IMR-90 (cell line): ENCODE measurements at regions not wholly inside any gene's neighbourhood (a gene's known extent, or its start where the extent isn't known, plus 50 kb on each side); places are given as distances from the start of the nearest gene placed in this dataset.

Source experiments
- ATAC-seq: fragments of 200-7000 bp; cut with Tn5 transposase; 2 replicates; pipeline ENCODE4 v1.9.1; 2020; ENCODE audit warnings: low read depth, mild to moderate bottlenecking, moderate library complexity
- BruUV-seq: library from RNA; stranded (reverse); fragments of 400-500 nt; replicated peaks from 2 replicates; lab custom pipeline; 2021; lab: Mats Ljungman, UMichigan
- CTCF ChIA-PET: fragments of 300-600 bp; formaldehyde crosslinking; extraction: SDS; loops from one replicate; lab custom pipeline; 2021; ENCODE audit warnings: antibody characterized with exemption; lab: Yijun Ruan, JAX
- POLR2A ChIA-PET: fragments of 300-600 bp; sonication (Branson Sonifier 250); formaldehyde crosslinking; loops from one replicate; lab custom pipeline; 2022; ENCODE audit warnings: antibody characterized with exemption; ENCODE audit not compliant: unreplicated experiment; lab: Charles Lee
- DNase-seq: peaks from one replicate; pipeline ENCODE4 v3.0.0; 2013
- H2AFZ ChIP-seq: replicated peaks from 2 replicates; pipeline ENCODE3; 2013; ENCODE audit warnings: low read length, mild to moderate bottlenecking; ENCODE audit not compliant: poor library complexity
- H2AK5ac ChIP-seq: 2 replicates; pipeline ENCODE4 v1.6.1; 2013; ENCODE audit warnings: low read depth, low read length, inconsistent platforms
- H2AK9ac ChIP-seq: replicated peaks from 2 replicates; pipeline ENCODE3; 2013; ENCODE audit warnings: mild to moderate bottlenecking, low read depth, low read length, moderate library complexity; ENCODE audit not compliant: poor library complexity
- H2BK120ac ChIP-seq: 2 replicates; pipeline ENCODE4 v1.6.1; 2013; ENCODE audit warnings: low read depth, low read length, inconsistent platforms
- H2BK15ac ChIP-seq: 3 replicates; pipeline ENCODE4 v1.6.1; 2013; ENCODE audit warnings: low read depth, low read length, inconsistent platforms
- H2BK20ac ChIP-seq: 2 replicates; pipeline ENCODE4 v1.6.1; 2013; ENCODE audit warnings: low read depth, mild to moderate bottlenecking, inconsistent platforms, low read length, moderate library complexity
- H2BK5ac ChIP-seq: 2 replicates; pipeline ENCODE4 v1.6.1; 2013; ENCODE audit warnings: mild to moderate bottlenecking, low read depth, low read length, inconsistent platforms; ENCODE audit not compliant: poor library complexity, severe bottlenecking
- H3K14ac ChIP-seq: replicated peaks from 2 replicates; pipeline ENCODE4 v1.6.1; 2013; ENCODE audit warnings: low read depth, low read length, inconsistent platforms
- H3K18ac ChIP-seq: 2 replicates; pipeline ENCODE4 v1.6.1; 2013; ENCODE audit warnings: low read depth, low read length, control low read depth
- H3K23ac ChIP-seq: 2 replicates; pipeline ENCODE4 v1.6.1; 2013; ENCODE audit warnings: low read depth, low read length, inconsistent platforms
- H3K27ac ChIP-seq: 2 replicates; pipeline ENCODE4 v1.5.1; 2013; ENCODE audit warnings: mild to moderate bottlenecking, control low read depth, low read length; ENCODE audit not compliant: insufficient read depth
- H3K27me3 ChIP-seq: 2 replicates; pipeline ENCODE4 v1.6.1; 2013; ENCODE audit warnings: low read length; ENCODE audit not compliant: control insufficient read depth, insufficient read depth
- H3K36me3 ChIP-seq: 2 replicates; pipeline ENCODE4 v1.6.1; 2013; ENCODE audit warnings: low read length, mixed read lengths; ENCODE audit not compliant: control insufficient read depth, insufficient read depth
- H3K4ac ChIP-seq: 2 replicates; pipeline ENCODE4 v1.6.1; 2013; ENCODE audit warnings: low read depth, low read length, inconsistent platforms
- H3K4me1 ChIP-seq: 2 replicates; pipeline ENCODE4 v1.6.1; 2013; ENCODE audit warnings: low read length, mixed read lengths; ENCODE audit not compliant: control insufficient read depth, insufficient read depth
- H3K4me2 ChIP-seq: 2 replicates; pipeline ENCODE4 v1.6.1; 2013; ENCODE audit warnings: low read depth, mild to moderate bottlenecking, control low read depth, low read length, moderate library complexity
- H3K4me3 ChIP-seq: 2 replicates; pipeline ENCODE4 v1.5.1; 2013; ENCODE audit warnings: low read depth, mild to moderate bottlenecking, control low read depth, low read length, moderate library complexity; ENCODE audit not compliant: insufficient read depth
- H3K56ac ChIP-seq: 2 replicates; pipeline ENCODE4 v1.6.1; 2013; ENCODE audit warnings: low read length, inconsistent platforms; ENCODE audit not compliant: insufficient read depth; ENCODE audit errors: extremely low read depth
- H3K79me1 ChIP-seq, 2 experiments: 2 replicates each; pipeline ENCODE4 v1.6.1; 2013; ENCODE audit warnings: low read length in 2 of 2, inconsistent platforms in 1 of 2, low read depth in 1 of 2
- H3K9ac ChIP-seq: 2 replicates; pipeline ENCODE4 v1.6.1; 2013; ENCODE audit warnings: low read depth, low read length, control low read depth
- H3K9me1 ChIP-seq: 2 replicates; pipeline ENCODE4 v1.6.1; 2013; ENCODE audit warnings: low read length, inconsistent platforms; ENCODE audit not compliant: insufficient read depth
- H3K9me3 ChIP-seq: 2 replicates; pipeline ENCODE4 v1.6.1; 2013; ENCODE audit warnings: low read length; ENCODE audit not compliant: control insufficient read depth, insufficient read depth
- H4K20me1 ChIP-seq: 2 replicates; pipeline ENCODE4 v1.6.1; 2013; ENCODE audit warnings: low read length, inconsistent platforms; ENCODE audit not compliant: insufficient read depth
- H4K5ac ChIP-seq: 2 replicates; pipeline ENCODE4 v1.6.1; 2013; ENCODE audit warnings: mild to moderate bottlenecking, low read depth, low read length, control low read depth
- H4K8ac ChIP-seq, 2 experiments: 2 replicates each; pipeline ENCODE4 v1.6.1; 2013; ENCODE audit warnings: low read depth in 2 of 2, low read length in 2 of 2, control low read depth in 1 of 2, inconsistent platforms in 1 of 2
- H4K91ac ChIP-seq: 2 replicates; pipeline ENCODE4 v1.6.1; 2013; ENCODE audit warnings: low read depth, low read length, inconsistent platforms; ENCODE audit not compliant: insufficient read depth
- BHLHE40 ChIP-seq: fragments of 150-350 bp; IDR thresholded peaks from 2 replicates; pipeline ENCODE4 v1.6.1; 2016; ENCODE audit warnings: mild to moderate bottlenecking, low read depth, low read length
- CEBPB ChIP-seq: IDR thresholded peaks from 2 replicates; pipeline ENCODE4 v1.6.1; 2012; ENCODE audit warnings: low read depth, low read length, improper control_type of control experiment
- CHD1 ChIP-seq: IDR thresholded peaks from 2 replicates; pipeline ENCODE4 v1.6.1; 2012; ENCODE audit warnings: low read depth, low read length, improper control_type of control experiment
- ELK1 ChIP-seq: fragments of 150-350 bp; IDR thresholded peaks from 2 replicates; pipeline ENCODE4 v1.6.1; 2016; ENCODE audit warnings: low read depth, mild to moderate bottlenecking, low read length, moderate library complexity, borderline replicate concordance
- FOS ChIP-seq: fragments of 150-350 bp; IDR thresholded peaks from 2 replicates; pipeline ENCODE4 v1.6.1; 2016; ENCODE audit warnings: low read depth, low read length
- MAFK ChIP-seq: IDR thresholded peaks from 2 replicates; pipeline ENCODE4 v1.6.1; 2012; ENCODE audit warnings: low read depth, low read length, improper control_type of control experiment
- MAZ ChIP-seq: IDR thresholded peaks from 2 replicates; pipeline ENCODE4 v1.6.1; 2012; ENCODE audit warnings: low read depth, mild to moderate bottlenecking, low read length, improper control_type of control experiment, moderate library complexity, borderline replicate concordance
- MXI1 ChIP-seq: IDR thresholded peaks from 2 replicates; pipeline ENCODE4 v1.6.1; 2012; ENCODE audit warnings: low read depth, mild to moderate bottlenecking, low read length, moderate library complexity, borderline replicate concordance
- NFE2L2 ChIP-seq: fragments of 150-350 bp; IDR thresholded peaks from 2 replicates; pipeline ENCODE4 v1.6.1; 2016; ENCODE audit warnings: low read depth, mild to moderate bottlenecking, low read length
- POLR2A ChIP-seq: IDR thresholded peaks from 2 replicates; pipeline ENCODE4 v1.6.1; 2012; ENCODE audit warnings: mild to moderate bottlenecking, low read depth, low read length
- RAD21 ChIP-seq: IDR thresholded peaks from 2 replicates; pipeline ENCODE4 v1.6.1; 2012; ENCODE audit warnings: low read length, improper control_type of control experiment
- RCOR1 ChIP-seq: IDR thresholded peaks from 2 replicates; pipeline ENCODE4 v1.6.1; 2012; ENCODE audit warnings: mild to moderate bottlenecking, low read length, improper control_type of control experiment; ENCODE audit not compliant: insufficient replicate concordance
- RFX5 ChIP-seq: IDR thresholded peaks from 2 replicates; pipeline ENCODE4 v1.8.0; 2012; ENCODE audit warnings: low read depth, mild to moderate bottlenecking, low read length, moderate library complexity
- SMC3 ChIP-seq: fragments of 150-350 bp; IDR thresholded peaks from 2 replicates; pipeline ENCODE4 v1.6.1; 2016; ENCODE audit warnings: low read depth, mild to moderate bottlenecking, antibody characterized with exemption, low read length, moderate library complexity
- USF2 ChIP-seq: fragments of 150-350 bp; IDR thresholded peaks from 2 replicates; pipeline ENCODE4 v1.6.1; 2017; ENCODE audit warnings: mild to moderate bottlenecking, antibody characterized with exemption, low read length, low read depth
- WGBS, 2 experiments: methylation state at CpG; one replicate each; pipeline versions ENCODE4 v1.1.5 to v1.1.7; 2013; ENCODE audit warnings: missing lambda C conversion rate in 2 of 2; ENCODE audit not compliant: insufficient read length in 1 of 2; ENCODE audit errors: extremely low coverage in 2 of 2; 5-methylcytosine and 5-hydroxymethylcytosine counted together
- dilution Hi-C: fragments of 300-500 bp; cut with HindIII; formaldehyde crosslinking; loops from one replicate; pipeline ENCODE4 v1.14.3; 2018; ENCODE audit warnings: low sequenced_read_pairs; ENCODE audit not compliant: unreplicated experiment
- in situ Hi-C: fragments of 300-500 bp; cut with MboI; formaldehyde crosslinking; loops from 3 replicates; pipeline ENCODE4 v1.14.3; 2019; ENCODE audit warnings: low sequenced_read_pairs, inconsistent platforms, mixed read lengths
- intact Hi-C: fragments of 100-400 bp; cut with micrococcal nuclease; formaldehyde crosslinking; loops from 2 replicates; pipeline ENCODE4 v1.10.0; 2022
- TF ChIP-seq, protein P1 (sequence below): conservative IDR thresholded peaks from 2 replicates; pipeline ENCODE4 v1.5.1; 2012; ENCODE audit warnings: mild to moderate bottlenecking, low read depth, low read length, improper control_type of control experiment

DNA sequence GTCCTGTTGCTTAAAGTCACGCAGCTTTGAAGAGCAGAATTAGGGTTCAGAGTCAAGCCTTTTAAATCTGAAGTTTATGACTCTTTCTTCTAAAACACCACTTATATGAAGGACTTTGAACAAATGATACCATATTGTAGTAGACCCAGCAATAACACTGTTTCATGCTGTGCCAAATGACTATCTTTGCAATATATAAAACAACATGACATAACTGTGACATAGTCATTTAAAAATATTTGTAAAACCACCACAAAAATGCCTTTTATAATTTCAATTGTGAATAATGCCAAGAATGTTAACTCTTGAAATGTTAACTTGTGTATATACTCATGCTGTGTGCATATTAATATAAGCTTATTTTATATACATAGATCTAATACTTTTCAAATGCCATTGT is 452.1 kb upstream of the NEGR1 start:
- POLR2A ChIA-PET = no interaction called here
- CTCF ChIA-PET = no interaction called here
- intact Hi-C loops (no loop called here), dilution Hi-C loops (no loop called here), in situ Hi-C loops (no loop called here)
- Histone ChIP-seq H4K5ac (no peak overlapping the region), H3K56ac (no peak overlapping the region), H2BK20ac (no peak overlapping the region), H3K9me3 (no peaks in the 10 kb centered on the region), H3K36me3 (no peaks in the 10 kb centered on the region), H3K79me1 (no peaks in the 10 kb centered on the region), H3K18ac (no peak overlapping the region), H3K23ac (no peak overlapping the region), H3K4me2 (no peak overlapping the region), H2BK120ac (no peak overlapping the region), H3K4me3 (no peak overlapping the region), H3K27me3 (no peaks in the 10 kb centered on the region), H2AK5ac (no peak overlapping the region), H3K14ac (no peak overlapping the region), H4K8ac (no peak overlapping the region), H3K27ac (no peak overlapping the region), H2AFZ (no peak overlapping the region), H3K9ac (no peak overlapping the region), H2AK9ac (no peak overlapping the region), H4K91ac (no peak overlapping the region), H3K9me1 (no peaks in the 10 kb centered on the region), H2BK5ac (no peak overlapping the region), H4K20me1 (no peaks in the 10 kb centered on the region), H2BK15ac (no peak overlapping the region), H3K4me1 (no peaks in the 10 kb centered on the region), H3K4ac (no peak overlapping the region)
- BruUV-seq = no TSS peak
- no peak for ATAC-seq
- TF ChIP-seq RFX5 (no peak), CEBPB (no peak), BHLHE40 (no peak), SMC3 (no peak), RCOR1 (no peak), FOS (no peak), USF2 (no peak), POLR2A (no peak), NFE2L2 (no peak), ELK1 (no peak), MAZ (no peak), CHD1 (no peak), RAD21 (no peak), MXI1 (no peak), MAFK (no peak)
- TF ChIP-seq, protein P1, sequence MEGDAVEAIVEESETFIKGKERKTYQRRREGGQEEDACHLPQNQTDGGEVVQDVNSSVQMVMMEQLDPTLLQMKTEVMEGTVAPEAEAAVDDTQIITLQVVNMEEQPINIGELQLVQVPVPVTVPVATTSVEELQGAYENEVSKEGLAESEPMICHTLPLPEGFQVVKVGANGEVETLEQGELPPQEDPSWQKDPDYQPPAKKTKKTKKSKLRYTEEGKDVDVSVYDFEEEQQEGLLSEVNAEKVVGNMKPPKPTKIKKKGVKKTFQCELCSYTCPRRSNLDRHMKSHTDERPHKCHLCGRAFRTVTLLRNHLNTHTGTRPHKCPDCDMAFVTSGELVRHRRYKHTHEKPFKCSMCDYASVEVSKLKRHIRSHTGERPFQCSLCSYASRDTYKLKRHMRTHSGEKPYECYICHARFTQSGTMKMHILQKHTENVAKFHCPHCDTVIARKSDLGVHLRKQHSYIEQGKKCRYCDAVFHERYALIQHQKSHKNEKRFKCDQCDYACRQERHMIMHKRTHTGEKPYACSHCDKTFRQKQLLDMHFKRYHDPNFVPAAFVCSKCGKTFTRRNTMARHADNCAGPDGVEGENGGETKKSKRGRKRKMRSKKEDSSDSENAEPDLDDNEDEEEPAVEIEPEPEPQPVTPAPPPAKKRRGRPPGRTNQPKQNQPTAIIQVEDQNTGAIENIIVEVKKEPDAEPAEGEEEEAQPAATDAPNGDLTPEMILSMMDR = no peak
- WGBS, 2 experiments = no CpG with 5 or more reads among the region's 1 CpG
- DNase-seq = no peak
